ENCODE measurements at regions not wholly inside any gene's neighbourhood (a gene's known extent, or its start where the extent isn't known, plus 50 kb on each side); places are given as distances from the start of the nearest gene placed in this dataset.

DNA sequence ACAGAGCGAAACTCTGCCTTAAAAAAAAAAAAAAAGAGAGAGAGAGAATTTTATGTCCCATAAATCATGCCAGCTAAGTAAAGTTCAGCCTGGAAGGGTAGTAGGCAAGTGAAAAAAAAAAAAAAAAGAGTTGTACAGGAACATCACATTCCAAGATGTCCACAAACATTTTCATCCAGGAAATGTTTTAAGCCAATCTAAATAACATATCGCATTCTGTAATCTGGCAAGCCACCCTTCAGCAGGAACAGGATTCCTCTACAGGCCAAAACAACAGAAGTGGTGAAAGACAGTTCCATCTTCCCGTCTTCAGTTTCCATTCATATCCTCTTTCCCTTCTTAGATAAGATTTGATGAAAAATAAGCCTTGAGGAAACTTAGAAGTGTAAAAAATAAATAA, 1108.1 kb upstream of the DDX18 start:
- Histone ChIP-seq H4K20me1 (ENCODE audit: low read depth) (no peaks in the 10 kb centered on the region), H3K4me1 (no peaks in the 10 kb centered on the region), H3F3A (ENCODE audit: low read depth) (no peaks in the 10 kb centered on the region), H3K36me3 (no peaks in the 10 kb centered on the region), H2AFZ (replicated peaks) (no peak overlapping the region), H3K27me3 (no peaks in the 10 kb centered on the region), H3K79me2 (ENCODE audit: low read depth) (no peaks in the 10 kb centered on the region), H3K4me2 (no peak overlapping the region), H3K27ac (no peak overlapping the region), H3K9me3 (ENCODE audit: low read depth) (no peaks in the 10 kb centered on the region), H3K9ac (no peak overlapping the region), H3K4me3 (no peak overlapping the region)
- Mint-ChIP-seq H3K4me1 (no peaks in the 10 kb centered on the region), H3K27ac (no peak overlapping the region), H3K4me3 (no peak overlapping the region), H3K27me3 (ENCODE audit: insufficient read depth, low read depth) (no peaks in the 10 kb centered on the region), H3K36me3 (no peaks in the 10 kb centered on the region), H3K9me3 (no peaks in the 10 kb centered on the region)
- TF ChIP-seq EZH2phosphoT487 (IDR thresholded peaks at IDR 0.05) (no peak), EZH2 (IDR thresholded peaks at IDR 0.05) (no peak)
- TF ChIP-seq, protein P1, sequence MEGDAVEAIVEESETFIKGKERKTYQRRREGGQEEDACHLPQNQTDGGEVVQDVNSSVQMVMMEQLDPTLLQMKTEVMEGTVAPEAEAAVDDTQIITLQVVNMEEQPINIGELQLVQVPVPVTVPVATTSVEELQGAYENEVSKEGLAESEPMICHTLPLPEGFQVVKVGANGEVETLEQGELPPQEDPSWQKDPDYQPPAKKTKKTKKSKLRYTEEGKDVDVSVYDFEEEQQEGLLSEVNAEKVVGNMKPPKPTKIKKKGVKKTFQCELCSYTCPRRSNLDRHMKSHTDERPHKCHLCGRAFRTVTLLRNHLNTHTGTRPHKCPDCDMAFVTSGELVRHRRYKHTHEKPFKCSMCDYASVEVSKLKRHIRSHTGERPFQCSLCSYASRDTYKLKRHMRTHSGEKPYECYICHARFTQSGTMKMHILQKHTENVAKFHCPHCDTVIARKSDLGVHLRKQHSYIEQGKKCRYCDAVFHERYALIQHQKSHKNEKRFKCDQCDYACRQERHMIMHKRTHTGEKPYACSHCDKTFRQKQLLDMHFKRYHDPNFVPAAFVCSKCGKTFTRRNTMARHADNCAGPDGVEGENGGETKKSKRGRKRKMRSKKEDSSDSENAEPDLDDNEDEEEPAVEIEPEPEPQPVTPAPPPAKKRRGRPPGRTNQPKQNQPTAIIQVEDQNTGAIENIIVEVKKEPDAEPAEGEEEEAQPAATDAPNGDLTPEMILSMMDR (IDR thresholded peaks at IDR 0.05): no peak
- no peak for DNase-seq (ENCODE audit: low spot score)

DNA sequence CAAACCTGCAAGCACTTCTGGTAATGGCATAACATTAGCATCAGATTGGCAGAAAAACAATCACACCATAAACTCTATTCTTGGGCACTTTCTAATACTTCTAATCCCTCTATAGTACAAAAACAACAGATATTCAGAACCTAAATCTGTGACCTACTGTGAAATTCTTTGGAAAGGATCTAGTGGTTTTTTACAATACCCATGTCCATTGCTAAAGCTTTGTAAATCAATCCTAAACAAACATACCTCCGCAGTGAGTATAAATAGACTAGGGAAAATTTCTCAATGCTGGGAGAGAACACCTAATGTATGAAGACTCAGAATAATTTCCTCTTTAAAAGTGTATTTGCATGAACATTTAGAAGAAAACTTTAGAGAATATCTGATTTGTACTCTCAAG, 1098.5 kb upstream of the DDX18 start:
- Histone ChIP-seq H2AFZ (replicated peaks) (no peak overlapping the region), H3K79me2 (ENCODE audit: low read depth) (no peaks in the 10 kb centered on the region), H3K27me3 (no peaks in the 10 kb centered on the region), H3K27ac (no peak overlapping the region), H3K36me3 (no peaks in the 10 kb centered on the region), H3K4me1 (no peaks in the 10 kb centered on the region), H3K4me2 (no peak overlapping the region), H3K4me3 (no peak overlapping the region), H3K9me3 (ENCODE audit: low read depth) (no peaks in the 10 kb centered on the region), H4K20me1 (ENCODE audit: low read depth) (no peaks in the 10 kb centered on the region), H3F3A (ENCODE audit: low read depth) (no peaks in the 10 kb centered on the region), H3K9ac (no peak overlapping the region)
- H3K4me1 Mint-ChIP-seq: no peaks in the 10 kb centered on the region
- no peak overlapping the region for H3K4me3 Mint-ChIP-seq
- DNase-seq (ENCODE audit: low spot score): no peak
- no peaks in the 10 kb centered on the region for H3K27me3 Mint-ChIP-seq (ENCODE audit: insufficient read depth, low read depth)
- no peaks in the 10 kb centered on the region for H3K36me3 Mint-ChIP-seq
- H3K27ac Mint-ChIP-seq: no peak overlapping the region
- TF ChIP-seq, protein P1 (IDR thresholded peaks at IDR 0.05): no peak
- no peak for TF ChIP-seq EZH2phosphoT487 (IDR thresholded peaks at IDR 0.05)
- no peak for TF ChIP-seq EZH2 (IDR thresholded peaks at IDR 0.05)
- no peaks in the 10 kb centered on the region for H3K9me3 Mint-ChIP-seq

DNA sequence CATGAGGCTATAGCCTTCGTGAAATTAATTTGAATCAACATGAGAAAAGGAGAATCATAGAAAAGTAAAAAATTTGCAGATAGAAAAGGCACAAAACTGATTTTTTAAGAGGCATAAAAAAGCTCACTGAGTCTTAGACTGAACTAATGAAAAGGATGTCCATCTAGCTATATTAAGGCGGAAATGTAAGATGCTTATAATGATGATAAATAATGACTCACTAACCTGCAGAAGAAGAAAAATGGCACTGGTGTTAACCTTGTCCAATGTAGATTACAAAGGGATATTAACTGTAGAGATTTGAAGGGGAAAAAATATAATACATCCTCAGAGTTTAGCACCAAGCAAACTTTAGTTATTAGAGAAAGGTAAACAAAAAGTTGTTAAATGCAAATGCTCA, 1098.0 kb upstream of the DDX18 start:
- no peak for DNase-seq (ENCODE audit: low spot score)
- no peak overlapping the region for H3K4me3 Mint-ChIP-seq
- Histone ChIP-seq H3K9ac (no peak overlapping the region), H3K4me2 (no peak overlapping the region), H3K27ac (no peak overlapping the region), H3K4me3 (no peak overlapping the region), H3F3A (ENCODE audit: low read depth) (no peaks in the 10 kb centered on the region), H3K9me3 (ENCODE audit: low read depth) (no peaks in the 10 kb centered on the region), H4K20me1 (ENCODE audit: low read depth) (no peaks in the 10 kb centered on the region), H3K36me3 (no peaks in the 10 kb centered on the region), H3K27me3 (no peaks in the 10 kb centered on the region), H3K4me1 (no peaks in the 10 kb centered on the region), H2AFZ (replicated peaks) (no peak overlapping the region), H3K79me2 (ENCODE audit: low read depth) (no peaks in the 10 kb centered on the region)
- H3K36me3 Mint-ChIP-seq: no peaks in the 10 kb centered on the region
- no peak overlapping the region for H3K27ac Mint-ChIP-seq
- TF ChIP-seq EZH2phosphoT487 (IDR thresholded peaks at IDR 0.05) (no peak), EZH2 (IDR thresholded peaks at IDR 0.05) (no peak)
- TF ChIP-seq, protein P1 (IDR thresholded peaks at IDR 0.05): no peak
- no peaks in the 10 kb centered on the region for H3K27me3 Mint-ChIP-seq (ENCODE audit: insufficient read depth, low read depth)
- no peaks in the 10 kb centered on the region for H3K4me1 Mint-ChIP-seq
- H3K9me3 Mint-ChIP-seq: no peaks in the 10 kb centered on the region

DNA sequence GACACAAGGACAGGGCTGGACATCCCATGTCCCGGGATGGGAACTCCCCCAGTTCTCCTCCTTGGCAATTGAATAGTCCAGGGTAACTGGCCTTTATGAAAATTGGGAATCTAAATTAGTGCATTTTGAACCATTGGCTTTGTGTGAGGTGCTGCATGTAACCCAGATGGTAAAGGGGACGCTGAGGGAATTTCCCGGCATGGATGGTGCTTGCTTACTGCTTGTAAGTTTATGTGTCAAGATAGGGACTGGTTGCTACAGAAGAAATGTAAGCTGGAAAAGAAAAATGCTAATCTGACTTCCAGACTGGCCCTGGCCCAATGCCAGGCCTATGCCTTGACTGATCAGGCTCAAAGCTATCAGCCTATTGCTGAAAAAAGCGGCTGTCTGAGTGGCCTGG, 1096.7 kb upstream of the DDX18 start:
- Histone ChIP-seq H3K79me2 (ENCODE audit: low read depth) (no peaks in the 10 kb centered on the region), H3K4me1 (no peaks in the 10 kb centered on the region), H2AFZ (replicated peaks) (no peak overlapping the region), H4K20me1 (ENCODE audit: low read depth) (no peaks in the 10 kb centered on the region), H3K36me3 (no peaks in the 10 kb centered on the region), H3K4me3 (no peak overlapping the region), H3F3A (ENCODE audit: low read depth) (no peaks in the 10 kb centered on the region), H3K9ac (no peak overlapping the region), H3K27ac (no peak overlapping the region), H3K27me3 (no peaks in the 10 kb centered on the region), H3K4me2 (no peak overlapping the region), H3K9me3 (ENCODE audit: low read depth) (no peaks in the 10 kb centered on the region)
- Mint-ChIP-seq H3K4me3 (no peak overlapping the region), H3K36me3 (no peaks in the 10 kb centered on the region), H3K4me1 (no peaks in the 10 kb centered on the region), H3K9me3 (no peaks in the 10 kb centered on the region), H3K27ac (no peak overlapping the region), H3K27me3 (ENCODE audit: insufficient read depth, low read depth) (no peaks in the 10 kb centered on the region)
- DNase-seq (ENCODE audit: low spot score): no peak
- TF ChIP-seq, protein P1 (IDR thresholded peaks at IDR 0.05): no peak
- no peak for TF ChIP-seq EZH2phosphoT487 (IDR thresholded peaks at IDR 0.05)
- no peak for TF ChIP-seq EZH2 (IDR thresholded peaks at IDR 0.05)

Measured in neural progenitor cell (in vitro differentiated cells).